WTC11 (cell line): ENCODE measurements at regions not wholly inside any gene's neighbourhood (a gene's known extent, or its start where the extent isn't known, plus 50 kb on each side); places are given as distances from the start of the nearest gene placed in this dataset.

Source experiments
- ATAC-seq: fragments of 200-7000 bp; cut with Tn5 transposase; 2 replicates; pipeline ENCODE4 v1.10.0; 2021; ENCODE audit warnings: mild to moderate bottlenecking, moderate library complexity
- CTCF ChIA-PET: fragments of 300-600 bp; sonication (Branson Sonifier 250); formaldehyde crosslinking; loops from one replicate; lab custom pipeline; 2021; ENCODE audit warnings: antibody characterized with exemption; lab: Charles Lee
- POLR2A ChIA-PET: fragments of 350-600 bp; sonication (Branson Sonifier 250); formaldehyde crosslinking; loops from one replicate; lab custom pipeline; 2021; ENCODE audit warnings: antibody characterized with exemption; lab: Charles Lee
- DNase-seq: peaks from one replicate; pipeline ENCODE4 v3.0.0; 2021; ENCODE audit warnings: low spot score
- H3K27ac Mint-ChIP-seq: 2 replicates; pipeline ENCODE4 v1.8.0; 2021; ENCODE audit warnings: mixed read lengths
- H3K27me3 Mint-ChIP-seq: 2 replicates; pipeline ENCODE4 v1.8.0; 2021; ENCODE audit warnings: low read depth, mild to moderate bottlenecking, moderate library complexity, mixed read lengths
- H3K36me3 Mint-ChIP-seq: 2 replicates; pipeline ENCODE4 v1.8.0; 2021; ENCODE audit warnings: mixed read lengths
- H3K4me1 Mint-ChIP-seq: 2 replicates; pipeline ENCODE4 v1.8.0; 2022; ENCODE audit warnings: mixed read lengths
- H3K4me3 Mint-ChIP-seq: 2 replicates; pipeline ENCODE4 v1.8.0; 2021; ENCODE audit warnings: mild to moderate bottlenecking, moderate library complexity, mixed read lengths
- H3K9me3 Mint-ChIP-seq: 2 replicates; pipeline ENCODE4 v1.8.0; 2021; ENCODE audit warnings: mixed read lengths
- ATF2 ChIP-seq: sonication (generic); formaldehyde crosslinking; IDR thresholded peaks from 2 replicates; pipeline ENCODE4 v1.8.1; 2022; ENCODE audit warnings: low read depth, missing genetic modification reagents, borderline replicate concordance
- ATF3 ChIP-seq: sonication (generic); formaldehyde crosslinking; conservative IDR thresholded peaks from 2 replicates; pipeline ENCODE4 v1.8.1; 2022; ENCODE audit warnings: mild to moderate bottlenecking, missing genetic modification reagents
- CDX4 ChIP-seq: fragments of 250-450 bp; sonication (Bioruptor Pico); IDR thresholded peaks from 2 replicates; pipeline ENCODE4 v1.9.0; 2021; ENCODE audit warnings: moderate library complexity, mild to moderate bottlenecking, inconsistent platforms, borderline replicate concordance
- FOXJ3 ChIP-seq: sonication (generic); formaldehyde crosslinking; IDR thresholded peaks from 2 replicates; pipeline ENCODE4 v1.9.0; 2021; ENCODE audit warnings: missing genetic modification reagents, mild to moderate bottlenecking, borderline replicate concordance
- FOXK1 ChIP-seq: sonication (generic); formaldehyde crosslinking; IDR thresholded peaks from 2 replicates; pipeline ENCODE4 v1.8.0; 2022; ENCODE audit warnings: mild to moderate bottlenecking, moderate library complexity, missing genetic modification reagents
- FOXP1 ChIP-seq: sonication (generic); formaldehyde crosslinking; IDR thresholded peaks from 2 replicates; pipeline ENCODE4 v1.8.0; 2022; ENCODE audit warnings: missing genetic modification reagents, mild to moderate bottlenecking, moderate library complexity, borderline replicate concordance
- FOXP4 ChIP-seq: sonication (generic); formaldehyde crosslinking; IDR thresholded peaks from 2 replicates; pipeline ENCODE4 v1.8.0; 2022; ENCODE audit warnings: mild to moderate bottlenecking, missing genetic modification reagents
- HMGA2 ChIP-seq: fragments of 250-450 bp; sonication (Bioruptor Pico); IDR thresholded peaks from 2 replicates; pipeline ENCODE4 v1.4.0; 2021; ENCODE audit warnings: mild to moderate bottlenecking, moderate library complexity
- JAZF1 ChIP-seq: fragments of 250-450 bp; sonication (Bioruptor Pico); IDR thresholded peaks from 2 replicates; pipeline ENCODE4 v1.9.0; 2021; ENCODE audit warnings: moderate library complexity, mild to moderate bottlenecking, inconsistent platforms
- NR1H2 ChIP-seq: sonication (generic); formaldehyde crosslinking; IDR thresholded peaks from 2 replicates; pipeline ENCODE4 v1.9.0; 2021; ENCODE audit warnings: mild to moderate bottlenecking, moderate library complexity, missing genetic modification reagents
- SMAD3 ChIP-seq: sonication (generic); formaldehyde crosslinking; IDR thresholded peaks from 2 replicates; pipeline ENCODE4 v1.8.0; 2022; ENCODE audit warnings: missing genetic modification reagents, mild to moderate bottlenecking, borderline replicate concordance
- SOX15 ChIP-seq: fragments of 250-450 bp; sonication (Bioruptor Pico); IDR thresholded peaks from 2 replicates; pipeline ENCODE4 v1.9.0; 2021; ENCODE audit warnings: mild to moderate bottlenecking
- TCF7 ChIP-seq: sonication (generic); formaldehyde crosslinking; IDR thresholded peaks from 2 replicates; pipeline ENCODE4 v1.8.0; 2022; ENCODE audit warnings: mild to moderate bottlenecking, low read depth, missing genetic modification reagents, moderate library complexity
- USF1 ChIP-seq: sonication (generic); formaldehyde crosslinking; IDR thresholded peaks from 2 replicates; pipeline ENCODE4 v1.8.0; 2022; ENCODE audit warnings: mild to moderate bottlenecking, missing genetic modification reagents
- USF2 ChIP-seq: sonication (generic); formaldehyde crosslinking; IDR thresholded peaks from 2 replicates; pipeline ENCODE4 v1.8.1; 2023; ENCODE audit warnings: mild to moderate bottlenecking, missing genetic modification reagents, moderate library complexity
- ZNF232 ChIP-seq: sonication (generic); formaldehyde crosslinking; IDR thresholded peaks from 2 replicates; pipeline ENCODE4 v1.8.0; 2022; ENCODE audit warnings: mild to moderate bottlenecking, missing genetic modification reagents
- ZNF263 ChIP-seq: sonication (generic); formaldehyde crosslinking; IDR thresholded peaks from 2 replicates; pipeline ENCODE4 v1.8.1; 2022; ENCODE audit warnings: low read depth, mild to moderate bottlenecking, moderate library complexity, missing genetic modification reagents
- ZNF396 ChIP-seq: fragments of 250-450 bp; sonication (Bioruptor Pico); IDR thresholded peaks from 2 replicates; pipeline ENCODE4 v1.8.0; 2021; ENCODE audit warnings: mild to moderate bottlenecking, moderate library complexity, borderline replicate concordance
- ZNF416 ChIP-seq: fragments of 250-450 bp; sonication (Bioruptor Pico); IDR thresholded peaks from 2 replicates; pipeline ENCODE4 v1.9.0; 2021; ENCODE audit warnings: mild to moderate bottlenecking, inconsistent platforms
- ZNF512 ChIP-seq: sonication (generic); formaldehyde crosslinking; IDR thresholded peaks from 2 replicates; pipeline ENCODE4 v1.8.1; 2022; ENCODE audit warnings: missing genetic modification reagents, borderline replicate concordance

GRCh38 chr4:31058656-31059055 is 338.5 kb downstream of the PCDH7 start (continued):
- TF ChIP-seq FOXJ3, result no peak

- no peak for ATAC-seq
- H3K4me1 Mint-ChIP-seq, result no peaks in the 10 kb centered on the region
- no peak for TF ChIP-seq ZNF263 (CRISPR knock-in tag)
- no peak for TF ChIP-seq NR1H2 (CRISPR knock-in tag)
- no peak for TF ChIP-seq SMAD3 (CRISPR knock-in tag)
- TF ChIP-seq FOXP1 (CRISPR knock-in tag), result no peak
- TF ChIP-seq USF2 (CRISPR knock-in tag), result no peak
- TF ChIP-seq HMGA2 (CRISPR knock-in tag), result no peak
- TF ChIP-seq FOXP4, result no peak
- no peak for TF ChIP-seq CDX4 (CRISPR knock-in tag)
- TF ChIP-seq ZNF396 (CRISPR knock-in tag), result no peak
- no peak for TF ChIP-seq ZNF232 (CRISPR knock-in tag)
- no peak for TF ChIP-seq ZNF512 (CRISPR knock-in tag)
- TF ChIP-seq USF1 (CRISPR knock-in tag), result no peak
- TF ChIP-seq FOXK1 (CRISPR knock-in tag), result no peak
- TF ChIP-seq TCF7 (CRISPR knock-in tag), result no peak
- TF ChIP-seq JAZF1 (CRISPR knock-in tag), result no peak
- TF ChIP-seq ATF2 (CRISPR knock-in tag), result no peak
- no peak for TF ChIP-seq ZNF416
- no peak for TF ChIP-seq ATF3 (CRISPR knock-in tag)
- no peak for TF ChIP-seq SOX15 (CRISPR knock-in tag)
- TF ChIP-seq, all 79 proteins: peak for 0
- Mint-ChIP-seq H3K27ac (no peak overlapping the region), H3K9me3 (no peaks in the 10 kb centered on the region), H3K4me3 (no peak overlapping the region), H3K36me3 (no peaks in the 10 kb centered on the region), H3K27me3 (no peaks in the 10 kb centered on the region)
- ChIA-PET CTCF (interaction anchor here (1.2 kb wide), 1 partner anchor 14 kb away, joined by 3 read pairs; no protein-coding TSS in a partner anchor), POLR2A (no interaction called here)
- no peak for DNase-seq
Measured at GRCh38 chr4:31059753-31060522, 339.8 kb downstream of the PCDH7 start.
